ENCODE measurements at regions not wholly inside any gene's neighbourhood (a gene's known extent, or its start where the extent isn't known, plus 50 kb on each side); places are given as distances from the start of the nearest gene placed in this dataset.

DNA sequence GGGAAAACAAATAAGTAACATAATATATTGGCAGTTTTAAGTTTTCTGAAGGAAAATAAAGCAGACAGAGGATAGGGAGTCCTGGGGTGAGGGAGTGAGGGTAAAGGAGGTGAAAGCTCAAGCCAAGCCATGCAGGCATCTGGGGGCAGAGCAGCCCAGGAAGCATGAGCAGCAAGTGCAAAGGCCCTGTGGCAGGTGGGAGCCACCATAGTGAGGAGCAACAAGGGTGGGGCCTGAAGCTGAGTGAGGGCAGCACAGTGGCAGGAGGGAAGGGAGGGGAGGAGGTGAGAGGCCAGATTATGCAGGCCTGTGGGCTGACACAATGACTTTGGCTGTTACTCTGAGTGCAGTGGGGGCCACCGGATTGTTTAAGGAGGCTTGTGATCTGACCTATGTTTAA lies 138.8 kb upstream of the TNR start:
- Histone ChIP-seq H3K9me1 (ENCODE audit: control insufficient read depth, extremely low read depth, insufficient read depth, low read length) (no peaks in the 10 kb centered on the region), H3K27ac (ENCODE audit: control insufficient read depth, insufficient read depth, low read length) (no peak overlapping the region), H4K20me1 (ENCODE audit: control insufficient read depth, extremely low read depth, insufficient read depth, low read length) (no peaks in the 10 kb centered on the region), H3K79me2 (ENCODE audit: control insufficient read depth, insufficient read depth, low read length) (no peaks in the 10 kb centered on the region), H2AFZ (ENCODE audit: control insufficient read depth, low read length) (no peak overlapping the region), H3K4me3 (ENCODE audit: control insufficient read depth in 2 of 3, extremely low read depth in 1 of 3, insufficient read depth in 2 of 3, low read depth in 1 of 3, low read length in 3 of 3) (no peak overlapping the region), H3K9me3 (ENCODE audit: control insufficient read depth, low read depth, low read length) (no peaks in the 10 kb centered on the region), H3K36me3 (ENCODE audit: control insufficient read depth in 2 of 2, extremely low read depth in 1 of 2, insufficient read depth in 2 of 2, low read length in 2 of 2) (no peaks in the 10 kb centered on the region), H3K27me3 (ENCODE audit: control insufficient read depth, extremely low read depth, insufficient read depth, low read length) (no peaks in the 10 kb centered on the region), H3K4me1 (ENCODE audit: control insufficient read depth, extremely low read depth, insufficient read depth, low read length) (no peaks in the 10 kb centered on the region), H3K9ac (ENCODE audit: control insufficient read depth, extremely low read depth, insufficient read depth, low read length) (no peak overlapping the region), H3K4me2 (ENCODE audit: control insufficient read depth, extremely low read depth, insufficient read depth, low read depth, low read length) (no peak overlapping the region)
- DNase-seq (ENCODE audit: low read depth, low spot score) = no peak
- TF ChIP-seq EZH2 (IDR thresholded peaks at IDR 0.05; ENCODE audit: low read length) = no peak
- TF ChIP-seq, protein P1, sequence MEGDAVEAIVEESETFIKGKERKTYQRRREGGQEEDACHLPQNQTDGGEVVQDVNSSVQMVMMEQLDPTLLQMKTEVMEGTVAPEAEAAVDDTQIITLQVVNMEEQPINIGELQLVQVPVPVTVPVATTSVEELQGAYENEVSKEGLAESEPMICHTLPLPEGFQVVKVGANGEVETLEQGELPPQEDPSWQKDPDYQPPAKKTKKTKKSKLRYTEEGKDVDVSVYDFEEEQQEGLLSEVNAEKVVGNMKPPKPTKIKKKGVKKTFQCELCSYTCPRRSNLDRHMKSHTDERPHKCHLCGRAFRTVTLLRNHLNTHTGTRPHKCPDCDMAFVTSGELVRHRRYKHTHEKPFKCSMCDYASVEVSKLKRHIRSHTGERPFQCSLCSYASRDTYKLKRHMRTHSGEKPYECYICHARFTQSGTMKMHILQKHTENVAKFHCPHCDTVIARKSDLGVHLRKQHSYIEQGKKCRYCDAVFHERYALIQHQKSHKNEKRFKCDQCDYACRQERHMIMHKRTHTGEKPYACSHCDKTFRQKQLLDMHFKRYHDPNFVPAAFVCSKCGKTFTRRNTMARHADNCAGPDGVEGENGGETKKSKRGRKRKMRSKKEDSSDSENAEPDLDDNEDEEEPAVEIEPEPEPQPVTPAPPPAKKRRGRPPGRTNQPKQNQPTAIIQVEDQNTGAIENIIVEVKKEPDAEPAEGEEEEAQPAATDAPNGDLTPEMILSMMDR (optimal IDR thresholded peaks at IDR 0.05 in 1 of 3, IDR thresholded peaks at IDR 0.05 in 1 of 3, conservative IDR thresholded peaks at IDR 0.05 in 1 of 3; ENCODE audit: extremely low read depth in 1 of 3, insufficient read depth in 2 of 3, low read length in 3 of 3) = no peak
- no peak for FAIRE-seq
- dilution Hi-C loops (cut with MboI; ENCODE audit: extremely low pct_ligation_motif_present, low sequenced_read_pairs) = no loop called here

DNA sequence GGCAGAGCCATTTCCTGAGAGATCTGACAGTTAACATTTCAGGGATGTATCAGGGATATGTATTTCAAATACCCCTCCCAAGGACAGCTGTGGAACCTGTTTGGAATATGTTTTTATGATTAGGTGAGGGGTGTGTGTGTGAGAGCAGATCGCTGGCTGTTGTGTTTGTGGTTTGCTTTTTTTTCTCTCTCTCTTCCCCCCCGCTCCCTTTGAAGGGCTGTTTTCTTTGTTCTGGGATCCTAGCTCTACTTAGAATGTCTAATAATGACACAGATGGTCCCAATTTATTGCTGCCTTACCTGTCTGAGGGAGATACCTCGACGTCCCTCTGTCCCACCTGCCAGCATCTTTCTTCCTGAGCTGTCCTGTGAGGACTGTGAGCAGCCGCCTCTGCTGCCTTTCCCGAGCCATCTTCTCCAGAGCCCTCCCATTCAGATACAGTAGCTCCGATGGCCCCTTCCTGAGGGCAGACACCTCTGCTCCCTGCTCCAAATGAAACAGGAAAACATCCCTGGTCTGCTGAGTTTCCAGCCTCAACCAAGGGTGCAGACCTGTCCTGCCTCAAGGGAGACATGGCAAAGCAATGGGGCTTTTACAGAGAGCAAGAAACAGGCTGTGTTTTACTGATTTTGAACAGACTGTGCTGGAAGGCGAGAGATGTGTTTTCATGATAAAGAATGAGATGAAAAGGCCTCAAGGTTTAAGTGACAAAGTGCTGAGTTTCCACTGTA lies 138.0 kb upstream of the TNR start:
- TF ChIP-seq EZH2 (IDR thresholded peaks at IDR 0.05; ENCODE audit: low read length) = no peak
- TF ChIP-seq, protein P1 (optimal IDR thresholded peaks at IDR 0.05 in 1 of 3, IDR thresholded peaks at IDR 0.05 in 1 of 3, conservative IDR thresholded peaks at IDR 0.05 in 1 of 3; ENCODE audit: extremely low read depth in 1 of 3, insufficient read depth in 2 of 3, low read length in 3 of 3) = no peak
- H3K4me2 ChIP-seq (ENCODE audit: control insufficient read depth, extremely low read depth, insufficient read depth, low read depth, low read length) = no peak overlapping the region
- no peak overlapping the region for H3K9ac ChIP-seq (ENCODE audit: control insufficient read depth, extremely low read depth, insufficient read depth, low read length)
- no peaks in the 10 kb centered on the region for H3K9me1 ChIP-seq (ENCODE audit: control insufficient read depth, extremely low read depth, insufficient read depth, low read length)
- no peaks in the 10 kb centered on the region for H3K79me2 ChIP-seq (ENCODE audit: control insufficient read depth, insufficient read depth, low read length)
- no peaks in the 10 kb centered on the region for H3K4me1 ChIP-seq (ENCODE audit: control insufficient read depth, extremely low read depth, insufficient read depth, low read length)
- no peaks in the 10 kb centered on the region for H3K27me3 ChIP-seq (ENCODE audit: control insufficient read depth, extremely low read depth, insufficient read depth, low read length)
- H3K4me3 ChIP-seq (ENCODE audit: control insufficient read depth in 2 of 3, extremely low read depth in 1 of 3, insufficient read depth in 2 of 3, low read depth in 1 of 3, low read length in 3 of 3) = no peak overlapping the region
- no peak for FAIRE-seq
- H3K36me3 ChIP-seq (ENCODE audit: control insufficient read depth in 2 of 2, extremely low read depth in 1 of 2, insufficient read depth in 2 of 2, low read length in 2 of 2) = no peaks in the 10 kb centered on the region
- dilution Hi-C loops (cut with MboI; ENCODE audit: extremely low pct_ligation_motif_present, low sequenced_read_pairs) = no loop called here
- no peak overlapping the region for H3K27ac ChIP-seq (ENCODE audit: control insufficient read depth, insufficient read depth, low read length)
- no peak for DNase-seq (ENCODE audit: low read depth, low spot score)
- H2AFZ ChIP-seq (ENCODE audit: control insufficient read depth, low read length) = no peak overlapping the region
- H3K9me3 ChIP-seq (ENCODE audit: control insufficient read depth, low read depth, low read length) = no peaks in the 10 kb centered on the region
- no peaks in the 10 kb centered on the region for H4K20me1 ChIP-seq (ENCODE audit: control insufficient read depth, extremely low read depth, insufficient read depth, low read length)
